H1 (cell line): ENCODE measurements at regions not wholly inside any gene's neighbourhood (a gene's known extent, or its start where the extent isn't known, plus 50 kb on each side); places are given as distances from the start of the nearest gene placed in this dataset.

Experiments used
- CTCF ChIA-PET: fragments of 300-600 bp; sonication (Branson Sonifier 250); formaldehyde crosslinking; loops from one replicate; lab custom pipeline; 2021; ENCODE audit not compliant: partially characterized antibody; lab: Charles Lee
- POLR2A ChIA-PET: fragments of 300-600 bp; sonication (Branson Sonifier 250); formaldehyde crosslinking; loops from one replicate; lab custom pipeline; 2021; ENCODE audit warnings: inconsistent platforms; ENCODE audit not compliant: partially characterized antibody; lab: Charles Lee
- DNase-seq, 2 experiments: peaks; one replicate each; pipeline versions ENCODE4 v3.0.0 to v3.0.0-alpha.2; 2010 to 2022; ENCODE audit warnings: low spot score in 2 of 2, low read depth in 1 of 2, mixed read lengths in 1 of 2
- FAIRE-seq: peaks from 2 replicates; lab custom pipeline; 2011; peaks lifted over from hg19 to GRCh38; lab: Jason Lieb, UNC
- H2AFZ ChIP-seq: 2 replicates; pipeline ENCODE4 v1.8.1; 2012; ENCODE audit warnings: low read length, inconsistent platforms
- H2AK5ac ChIP-seq: 2 replicates; pipeline ENCODE4 v1.6.1; 2013; ENCODE audit warnings: low read depth, low read length
- H2BK120ac ChIP-seq: replicated peaks from 2 replicates; pipeline ENCODE3; 2013; ENCODE audit warnings: low read depth, low read length, inconsistent platforms
- H2BK12ac ChIP-seq: 2 replicates; pipeline ENCODE4 v1.6.1; 2013; ENCODE audit warnings: low read depth, low read length
- H2BK15ac ChIP-seq: 2 replicates; pipeline ENCODE4 v1.6.1; 2013; ENCODE audit warnings: low read length
- H2BK20ac ChIP-seq: 2 replicates; pipeline ENCODE4 v1.6.1; 2013; ENCODE audit warnings: low read length
- H2BK5ac ChIP-seq: 2 replicates; pipeline ENCODE4 v1.6.1; 2013; ENCODE audit warnings: low read depth, low read length
- H3K14ac ChIP-seq: 2 replicates; pipeline ENCODE4 v1.6.1; 2013; ENCODE audit warnings: inconsistent platforms; ENCODE audit not compliant: insufficient read length
- H3K18ac ChIP-seq: 2 replicates; pipeline ENCODE4 v1.6.1; 2013; ENCODE audit warnings: low read length; ENCODE audit errors: extremely low read depth
- H3K23ac ChIP-seq: 2 replicates; pipeline ENCODE4 v1.6.1; 2013; ENCODE audit warnings: inconsistent platforms; ENCODE audit not compliant: insufficient read length
- H3K23me2 ChIP-seq: 2 replicates; pipeline ENCODE4 v1.6.1; 2013; ENCODE audit warnings: low read depth, low read length
- H3K27ac ChIP-seq: 2 replicates; pipeline ENCODE4 v1.6.1; 2011; ENCODE audit warnings: low read depth, low read length, inconsistent platforms
- H3K27me3 ChIP-seq, 4 experiments: replicated peaks in 1 of 4; 1 replicate in 1 of 4; 2 replicates in 3 of 4; pipeline versions ENCODE4 v1.6.1 to v1.8.1; 2011 to 2013; ENCODE audit warnings: low read length in 3 of 4, mild to moderate bottlenecking in 3 of 4, inconsistent platforms in 2 of 4, mixed read lengths in 2 of 4, moderate library complexity in 1 of 4; ENCODE audit not compliant: control insufficient read depth in 3 of 4, insufficient read depth in 3 of 4; ENCODE audit errors: extremely low read depth in 1 of 4
- H3K36me3 ChIP-seq, 4 experiments: 2 replicates each; pipeline versions ENCODE4 v1.6.1 to v1.8.1; 2011 to 2013; ENCODE audit warnings: mild to moderate bottlenecking in 4 of 4, low read length in 3 of 4, moderate library complexity in 2 of 4, control low read depth in 1 of 4, inconsistent platforms in 1 of 4; ENCODE audit not compliant: insufficient read depth in 4 of 4, control insufficient read depth in 2 of 4
- H3K4ac ChIP-seq: replicated peaks from 2 replicates; pipeline ENCODE3; 2013; ENCODE audit warnings: low read length, low read depth, mixed read lengths, inconsistent platforms; ENCODE audit not compliant: insufficient read length
- H3K4me1 ChIP-seq, 4 experiments: replicated peaks in 1 of 4; 1 replicate in 1 of 4; 2 replicates in 3 of 4; pipeline versions ENCODE4 v1.6.1 to v1.8.1; 2011 to 2013; ENCODE audit warnings: low read length in 3 of 4, inconsistent platforms in 2 of 4, mixed read lengths in 1 of 4; ENCODE audit not compliant: insufficient read depth in 4 of 4, control insufficient read depth in 3 of 4
- H3K4me2 ChIP-seq, 2 experiments: 2 replicates each; pipeline versions ENCODE4 v1.6.1 to v1.8.1; 2011 to 2013; ENCODE audit warnings: low read depth in 2 of 2, low read length in 2 of 2, control low read depth in 1 of 2, inconsistent platforms in 1 of 2, mild to moderate bottlenecking in 1 of 2; ENCODE audit not compliant: insufficient read depth in 1 of 2
- H3K4me3 ChIP-seq, 4 experiments: fragments of 200-600, 300-600 bp in 1 of 4; sonication (generic), shearing (Covaris generic), sonication (Bioruptor Twin) in 1 of 4; 2 replicates each; pipeline versions ENCODE4 v1.5.1 to v1.8.1; 2011 to 2016; ENCODE audit warnings: low read length in 4 of 4, low read depth in 3 of 4, control low read depth in 2 of 4, inconsistent platforms in 2 of 4, mild to moderate bottlenecking in 2 of 4, mixed read lengths in 1 of 4, moderate library complexity in 1 of 4; ENCODE audit not compliant: insufficient read depth in 2 of 4; ENCODE audit errors: extremely low read depth in 1 of 4
- H3K56ac ChIP-seq: replicated peaks from 2 replicates; pipeline ENCODE3; 2013; ENCODE audit warnings: low read depth, mild to moderate bottlenecking, mixed read lengths, low read length, inconsistent platforms; ENCODE audit not compliant: insufficient read length
- H3K79me1 ChIP-seq: 2 replicates; pipeline ENCODE4 v1.6.1; 2013; ENCODE audit warnings: low read depth, low read length, control low read depth
- H3K79me2 ChIP-seq, 2 experiments: 2 replicates each; pipeline versions ENCODE4 v1.6.1 to v1.8.1; 2012 to 2013; ENCODE audit warnings: low read length in 2 of 2, mild to moderate bottlenecking in 2 of 2, inconsistent platforms in 1 of 2; ENCODE audit not compliant: insufficient read depth in 2 of 2, control insufficient read depth in 1 of 2
- H3K9ac ChIP-seq, 4 experiments: replicated peaks in 1 of 4; 1 replicate in 1 of 4; 2 replicates in 3 of 4; pipeline versions ENCODE4 v1.6.1 to v1.8.1; 2011 to 2013; ENCODE audit warnings: low read depth in 3 of 4, low read length in 3 of 4, control low read depth in 2 of 4, mild to moderate bottlenecking in 2 of 4, moderate library complexity in 2 of 4, inconsistent platforms in 1 of 4; ENCODE audit errors: extremely low read depth in 1 of 4
- H3K9me3 ChIP-seq, 2 experiments: 2 replicates each; pipeline versions ENCODE4 v1.6.1 to v1.8.1; 2012 to 2013; ENCODE audit warnings: mild to moderate bottlenecking in 2 of 2, moderate library complexity in 2 of 2, control low read depth in 1 of 2, inconsistent platforms in 1 of 2, low read depth in 1 of 2, low read length in 1 of 2, mixed read lengths in 1 of 2; ENCODE audit not compliant: insufficient read depth in 2 of 2
- H4K20me1 ChIP-seq, 2 experiments: replicated peaks in 1 of 2; 2 replicates each; pipeline versions ENCODE3 to v1.8.1; 2011 to 2013; ENCODE audit warnings: inconsistent platforms in 2 of 2, low read length in 2 of 2, mild to moderate bottlenecking in 1 of 2; ENCODE audit not compliant: insufficient read depth in 2 of 2, control insufficient read depth in 1 of 2
- H4K5ac ChIP-seq: 2 replicates; pipeline ENCODE4 v1.6.1; 2013; ENCODE audit warnings: low read length, low read depth, mixed read lengths, inconsistent platforms; ENCODE audit not compliant: insufficient read length
- H4K8ac ChIP-seq: 2 replicates; pipeline ENCODE4 v1.8.0; 2013; ENCODE audit warnings: mild to moderate bottlenecking, moderate library complexity, low read length, inconsistent platforms; ENCODE audit not compliant: insufficient read depth; ENCODE audit errors: extremely low read depth
- H4K91ac ChIP-seq: replicated peaks from 2 replicates; pipeline ENCODE3; 2013; ENCODE audit warnings: low read length, mixed read lengths, inconsistent platforms; ENCODE audit not compliant: insufficient read length
- ASH2L ChIP-seq: fragments of 200-600, 300-600 bp; sonication (generic); IDR thresholded peaks from one replicate; pipeline ENCODE4 v1.7.1; 2017; ENCODE audit warnings: low read length
- JUN ChIP-seq: IDR thresholded peaks from 2 replicates; pipeline ENCODE4 v1.6.1; 2011; ENCODE audit warnings: low read depth, mild to moderate bottlenecking, improper control_type of control experiment, low read length
- SAP30 ChIP-seq: fragments of 300-600 bp; sonication (generic); IDR thresholded peaks from 2 replicates; pipeline ENCODE4 v1.7.1; 2012; ENCODE audit warnings: low read length, moderate library complexity, mild to moderate bottlenecking, inconsistent platforms; ENCODE audit not compliant: insufficient read depth, insufficient replicate concordance
- SIRT6 ChIP-seq: IDR thresholded peaks from one replicate; pipeline ENCODE4 v1.7.1; 2012; ENCODE audit warnings: low read length, inconsistent platforms

- no peak overlapping the region for H2AFZ ChIP-seq
- H3K4me1 ChIP-seq = no peaks in the 10 kb centered on the region
Measured at GRCh38 chr5:105034401-105034763, 1471.8 kb upstream of the NUDT12 start.

More at GRCh38 chr5:105034401-105034763, 1471.8 kb upstream of the NUDT12 start:
- H3K23ac ChIP-seq = no peak overlapping the region
- no peak overlapping the region for H3K4ac ChIP-seq
- H3K79me2 ChIP-seq = no peaks in the 10 kb centered on the region
- H3K36me3 ChIP-seq = no peaks in the 10 kb centered on the region
- H2AK5ac ChIP-seq = no peak overlapping the region
- H3K4me3 ChIP-seq = no peak overlapping the region
- H2BK5ac ChIP-seq = no peak overlapping the region
- H3K4me2 ChIP-seq = no peak overlapping the region
- peaks cover 0 to 5% of the 10 kb centered on the region in 2 experiments; a peak in 1 of 4 replicates for H3K9me3 ChIP-seq
- no peak overlapping the region for H4K91ac ChIP-seq
- H2BK15ac ChIP-seq = no peak overlapping the region
- no peaks in the 10 kb centered on the region for H3K27me3 ChIP-seq
- H4K8ac ChIP-seq = no peak overlapping the region
- H3K79me1 ChIP-seq = no peaks in the 10 kb centered on the region
- no peaks in the 10 kb centered on the region for H3K23me2 ChIP-seq
- H3K18ac ChIP-seq = no peak overlapping the region
- TF ChIP-seq JUN = no peak
- TF ChIP-seq SAP30 = no peak
- no peak for TF ChIP-seq SIRT6
- no peak for TF ChIP-seq ASH2L
- FAIRE-seq (no peak), DNase-seq (no peak)
- H3K14ac ChIP-seq = no peak overlapping the region
- H2BK120ac ChIP-seq = no peak overlapping the region
- no peak overlapping the region for H4K5ac ChIP-seq
- H4K20me1 ChIP-seq = no peaks in the 10 kb centered on the region
- H3K9ac ChIP-seq = no peak overlapping the region
- no peak overlapping the region for H2BK20ac ChIP-seq
- ChIA-PET CTCF (no interaction called here), POLR2A (no interaction called here)
- no peak overlapping the region for H2BK12ac ChIP-seq
- no peak overlapping the region for H3K56ac ChIP-seq
- no peak overlapping the region for H3K27ac ChIP-seq
